PC-3 (cell line): ENCODE measurements at regions not wholly inside any gene's neighbourhood (a gene's known extent, or its start where the extent isn't known, plus 50 kb on each side); places are given as distances from the start of the nearest gene placed in this dataset.

ENCODE experiments used
- ATAC-seq: fragments of 200-7000 bp; cut with Tn5 transposase; 2 replicates; pipeline ENCODE4 v1.9.1; 2020; ENCODE audit warnings: mild to moderate bottlenecking, moderate library complexity
- BruUV-seq: library from RNA; stranded (reverse); fragments of 400-500 nt; replicated peaks from 2 replicates; lab custom pipeline; 2021; lab: Mats Ljungman, UMichigan
- CTCF ChIA-PET: fragments of 300-600 bp; sonication (Branson Sonifier 250); formaldehyde crosslinking; loops from one replicate; lab custom pipeline; 2022; ENCODE audit warnings: antibody characterized with exemption; lab: Charles Lee
- POLR2A ChIA-PET: fragments of 300-600 bp; sonication (Branson Sonifier 250); formaldehyde crosslinking; loops from one replicate; lab custom pipeline; 2022; ENCODE audit warnings: antibody characterized with exemption; ENCODE audit not compliant: unreplicated experiment; lab: Charles Lee
- DNase-seq: peaks from one replicate; pipeline ENCODE4 v3.0.0-alpha.2; 2015
- H2AFZ ChIP-seq: fragments of 300-600 bp; sonication (generic); 2 replicates; pipeline ENCODE4 v1.6.0; 2016; ENCODE audit warnings: antibody characterized with exemption, low read length
- H3F3A ChIP-seq: fragments of 300-600 bp; sonication (generic); one replicate; pipeline ENCODE4 v1.6.0; 2017; ENCODE audit warnings: antibody characterized with exemption, low read length, control low read depth, mild to moderate bottlenecking; ENCODE audit not compliant: unreplicated experiment
- H3K27ac ChIP-seq: fragments of 300-600 bp; sonication (generic); 2 replicates; pipeline ENCODE4 v1.5.1; 2016; ENCODE audit warnings: mild to moderate bottlenecking, low read length
- H3K27me3 ChIP-seq: fragments of 300-600 bp; sonication (generic); 2 replicates; pipeline ENCODE4 v1.6.1; 2016; ENCODE audit warnings: low read length, mixed read lengths
- H3K36me3 ChIP-seq: fragments of 300-600 bp; sonication (generic); 2 replicates; pipeline ENCODE4 v1.6.1; 2016; ENCODE audit warnings: low read depth, mixed run types, low read length, mixed read lengths
- H3K4me1 ChIP-seq: fragments of 300-600 bp; sonication (generic); 2 replicates; pipeline ENCODE4 v1.5.1; 2016; ENCODE audit warnings: low read length; ENCODE audit not compliant: insufficient read depth
- H3K4me2 ChIP-seq: fragments of 300-600 bp; sonication (generic); 2 replicates; pipeline ENCODE4 v1.6.0; 2016; ENCODE audit warnings: low read length
- H3K4me3 ChIP-seq: fragments of 300-600 bp; sonication (generic); 2 replicates; pipeline ENCODE4 v1.5.1; 2016; ENCODE audit warnings: mild to moderate bottlenecking, low read length, mixed read lengths
- H3K79me2 ChIP-seq: fragments of 300-600 bp; sonication (generic); 2 replicates; pipeline ENCODE4 v1.6.1; 2017; ENCODE audit warnings: low read length, mixed read lengths
- H3K9ac ChIP-seq: fragments of 300-600 bp; sonication (generic); 2 replicates; pipeline ENCODE4 v1.6.0; 2016; ENCODE audit warnings: mild to moderate bottlenecking, low read length
- H3K9me2 ChIP-seq: fragments of 300-600 bp; sonication (generic); replicated peaks from 2 replicates; pipeline ENCODE4 v1.6.1; 2016; ENCODE audit warnings: mixed run types, low read length, mixed read lengths
- H3K9me3 ChIP-seq: fragments of 300-600 bp; sonication (generic); 2 replicates; pipeline ENCODE4 v1.6.1; 2016; ENCODE audit warnings: low read length, mixed read lengths
- H4K20me1 ChIP-seq: fragments of 300-600 bp; sonication (generic); 2 replicates; pipeline ENCODE4 v1.6.1; 2016; ENCODE audit warnings: low read length, mixed read lengths
- CTCF ChIP-seq: fragments of 300-600 bp; sonication (generic); conservative IDR thresholded peaks from 2 replicates; pipeline ENCODE4 v1.5.1; 2017; ENCODE audit warnings: antibody characterized with exemption, low read depth, mild to moderate bottlenecking, low read length
- EZH2 ChIP-seq: fragments of 300-600 bp; sonication (generic); IDR thresholded peaks from one replicate; pipeline ENCODE4 v1.6.1; 2017; ENCODE audit warnings: antibody characterized with exemption, mild to moderate bottlenecking, low read length; ENCODE audit not compliant: unreplicated experiment
- EZH2phosphoT487 ChIP-seq: fragments of 300-600 bp; sonication (generic); IDR thresholded peaks from 2 replicates; pipeline ENCODE4 v1.6.1; 2018; ENCODE audit warnings: mild to moderate bottlenecking, antibody characterized with exemption, low read length, borderline replicate concordance
- intact Hi-C: fragments of 100-400 bp; cut with micrococcal nuclease; formaldehyde crosslinking; loops from 2 replicates; pipeline ENCODE4 v1.9.0; 2023

GRCh38 chr15:95932141-95932540 lies 398.4 kb upstream of the NR2F2 start:
- H3K36me3 ChIP-seq, result no peaks in the 10 kb centered on the region
- ATAC-seq (no peak), DNase-seq (peak; percentile 4)
- no peak overlapping the region for H3K9ac ChIP-seq
- ChIA-PET POLR2A (no interaction called here), CTCF (no interaction called here)
- H3K79me2 ChIP-seq, result no peaks in the 10 kb centered on the region
- intact Hi-C loops, result loop anchor here (2.0 to 5.0 kb wide), 3 partner anchors 95 to 395 kb away; no protein-coding TSS in a partner anchor
- H3K4me3 ChIP-seq, result no peak overlapping the region; the same call in 1 of the 2 replicates
- H4K20me1 ChIP-seq, result no peaks in the 10 kb centered on the region
- peaks cover 22% of the 10 kb centered on the region for H3K4me1 ChIP-seq
- H2AFZ ChIP-seq, result no peak overlapping the region
- TF ChIP-seq EZH2 (no peak), EZH2phosphoT487 (no peak)
- H3K9me2 ChIP-seq, result no peaks in the 10 kb centered on the region
- BruUV-seq, result no TSS peak
- no peaks in the 10 kb centered on the region for H3K9me3 ChIP-seq
- peak overlapping the region; percentile 55 for H3K4me2 ChIP-seq
- peak overlapping the region; percentile 68 for H3K27ac ChIP-seq
- H3F3A ChIP-seq, result no peaks in the 10 kb centered on the region
- no peaks in the 10 kb centered on the region for H3K27me3 ChIP-seq

- no peaks in the 10 kb centered on the region for H3F3A ChIP-seq
- ChIA-PET CTCF (interaction anchor here (0.7 kb wide), 1 partner anchor 394 kb away, joined by 6 read pairs; no protein-coding TSS in a partner anchor), POLR2A (no interaction called here)
- peak overlapping the region; percentile 4; the same call in 1 of the 2 replicates for H3K4me3 ChIP-seq
- no peak overlapping the region for H2AFZ ChIP-seq
- peak; percentile 83 for DNase-seq
- intact Hi-C loops, result loop anchor here (2.0 to 5.0 kb wide), 3 partner anchors 95 to 394 kb away; no protein-coding TSS in a partner anchor
- peaks cover 22% of the 10 kb centered on the region for H3K4me1 ChIP-seq
- TF ChIP-seq CTCF (no peak), EZH2 (no peak), EZH2phosphoT487 (no peak)
- no peaks in the 10 kb centered on the region for H3K27me3 ChIP-seq
- no peaks in the 10 kb centered on the region for H4K20me1 ChIP-seq
- peak overlapping the region; percentile 68 for H3K27ac ChIP-seq
- H3K79me2 ChIP-seq, result no peaks in the 10 kb centered on the region
- no peak overlapping the region for H3K9ac ChIP-seq
- H3K4me2 ChIP-seq, result peak overlapping the region; percentile 55
- H3K36me3 ChIP-seq, result no peaks in the 10 kb centered on the region
- no peaks in the 10 kb centered on the region for H3K9me2 ChIP-seq
- no peaks in the 10 kb centered on the region for H3K9me3 ChIP-seq
- peak; percentile 96 for ATAC-seq
- BruUV-seq, result no TSS peak
Measured at GRCh38 chr15:95932676-95933075, 397.8 kb upstream of the NR2F2 start.

- Histone ChIP-seq H3K9me2 (no peaks in the 10 kb centered on the region), H3K4me1 (peaks cover 22% of the 10 kb centered on the region), H3K4me3 (no peak overlapping the region), H2AFZ (no peak overlapping the region), H3K9me3 (no peaks in the 10 kb centered on the region), H3K27ac (no peak overlapping the region), H3K36me3 (no peaks in the 10 kb centered on the region), H3F3A (no peaks in the 10 kb centered on the region), H3K27me3 (no peaks in the 10 kb centered on the region), H3K9ac (no peak overlapping the region), H3K79me2 (no peaks in the 10 kb centered on the region), H4K20me1 (no peaks in the 10 kb centered on the region), H3K4me2 (no peak overlapping the region)
- BruUV-seq, result no TSS peak
- ChIA-PET POLR2A (no interaction called here), CTCF (no interaction called here)
- TF ChIP-seq EZH2, result no peak
- no peak for TF ChIP-seq CTCF
- TF ChIP-seq EZH2phosphoT487, result no peak
- intact Hi-C loops, result no loop called here
- ATAC-seq (no peak), DNase-seq (no peak)
Measured at GRCh38 chr15:95935852-95936251, 394.6 kb upstream of the NR2F2 start.
